ENCODE measurements at regions not wholly inside any gene's neighbourhood (a gene's known extent, or its start where the extent isn't known, plus 50 kb on each side); places are given as distances from the start of the nearest gene placed in this dataset.

GRCh38 chr12:58441483-58441882, 478.8 kb downstream of the LRIG3 start:
- H3K36me3 Mint-ChIP-seq: no peaks in the 10 kb centered on the region
- TF ChIP-seq CTCF (IDR thresholded peaks at IDR 0.05; ENCODE audit: unreplicated experiment): no peak
- no peaks in the 10 kb centered on the region for H3K27me3 Mint-ChIP-seq (ENCODE audit: low read depth)
- DNase-seq (ENCODE audit: low spot score in 2 of 2, unreplicated experiment in 2 of 2): no peak
- no peak overlapping the region for H3K27ac Mint-ChIP-seq
- no peaks in the 10 kb centered on the region for H3K9me3 Mint-ChIP-seq
- H3K4me1 Mint-ChIP-seq: no peaks in the 10 kb centered on the region
- H3K4me3 Mint-ChIP-seq: no peak overlapping the region

DNA sequence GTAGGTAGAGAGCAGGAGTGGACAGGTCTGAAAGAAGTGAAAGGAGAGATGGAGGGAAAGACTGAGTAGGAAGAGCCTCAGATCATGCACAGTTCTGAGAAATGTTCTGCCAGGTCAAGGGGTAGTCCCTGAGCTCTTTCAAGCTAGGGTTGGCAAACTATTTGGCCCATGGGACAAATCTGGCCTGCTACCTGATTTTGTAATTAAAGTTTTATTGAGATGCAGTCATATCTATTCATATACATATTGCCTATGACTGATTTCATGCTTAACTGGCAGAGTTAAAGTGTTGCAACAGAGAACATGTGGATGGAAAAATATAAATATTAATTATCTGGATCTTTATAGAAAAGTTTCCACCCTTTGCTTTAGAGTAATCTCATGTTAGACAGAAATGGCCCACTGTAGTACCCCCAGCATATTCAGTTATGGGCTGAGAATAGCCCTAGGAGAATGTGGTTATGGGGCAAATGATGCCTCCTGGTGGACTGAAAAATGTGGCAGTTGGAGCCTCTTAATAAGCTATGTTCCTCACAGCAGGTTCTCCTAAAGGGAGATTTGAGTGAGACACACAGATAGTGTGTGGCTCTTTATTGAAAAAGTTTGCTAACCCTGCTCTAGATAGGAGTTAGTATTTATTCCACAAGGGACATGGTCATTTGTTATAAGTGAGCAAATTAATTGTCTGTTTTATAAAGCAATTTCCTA, 476.9 kb downstream of the LRIG3 start:
- peak; percentile 29 for TF ChIP-seq CTCF (IDR thresholded peaks at IDR 0.05; ENCODE audit: unreplicated experiment)
- H3K27ac Mint-ChIP-seq: no peak overlapping the region
- no peak overlapping the region for H3K4me3 Mint-ChIP-seq
- no peaks in the 10 kb centered on the region for H3K9me3 Mint-ChIP-seq
- H3K27me3 Mint-ChIP-seq (ENCODE audit: low read depth): no peaks in the 10 kb centered on the region
- DNase-seq (ENCODE audit: low spot score in 2 of 2, unreplicated experiment in 2 of 2): no peak
- no peaks in the 10 kb centered on the region for H3K4me1 Mint-ChIP-seq
- H3K36me3 Mint-ChIP-seq: no peaks in the 10 kb centered on the region

- Mint-ChIP-seq H3K9me3 (no peaks in the 10 kb centered on the region), H3K27ac (no peak overlapping the region), H3K4me3 (no peak overlapping the region), H3K27me3 (ENCODE audit: low read depth) (no peaks in the 10 kb centered on the region), H3K4me1 (no peaks in the 10 kb centered on the region), H3K36me3 (no peaks in the 10 kb centered on the region)
- TF ChIP-seq CTCF (IDR thresholded peaks at IDR 0.05; ENCODE audit: unreplicated experiment): peak; percentile 19
- no peak for DNase-seq (ENCODE audit: low spot score in 2 of 2, unreplicated experiment in 2 of 2)
Observed at GRCh38 chr12:58443981-58444371, 476.3 kb downstream of the LRIG3 start.

DNA sequence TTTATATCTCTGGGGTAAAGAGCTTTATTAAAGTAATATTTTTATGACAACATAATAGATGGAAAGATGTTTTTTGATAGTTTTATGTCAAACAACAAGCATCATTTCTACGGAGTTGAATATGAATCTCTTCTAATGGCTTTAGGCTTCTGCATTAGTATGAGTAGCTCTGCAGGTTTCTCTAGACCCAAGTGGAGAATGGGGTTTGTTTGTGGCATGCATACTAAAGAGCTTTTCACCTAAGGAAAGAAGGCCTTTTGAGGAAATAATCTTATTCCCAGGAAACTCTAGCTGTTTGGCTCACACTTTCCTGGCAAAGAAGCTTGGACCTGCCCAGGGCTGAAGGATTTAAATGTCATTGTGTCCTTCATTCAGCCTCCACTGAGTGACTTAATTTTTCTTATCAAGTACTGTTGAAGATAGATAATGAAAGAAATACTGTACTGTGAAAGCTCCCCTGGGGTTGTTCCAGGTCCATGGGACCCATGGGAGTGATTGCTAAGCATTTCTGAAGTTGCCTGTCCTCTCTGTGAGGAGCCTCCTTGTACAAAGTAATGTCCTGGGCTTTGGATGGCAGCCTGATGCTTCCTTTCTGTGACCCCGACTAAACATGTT, 469.3 kb downstream of the LRIG3 start:
- Mint-ChIP-seq H3K9me3 (no peaks in the 10 kb centered on the region), H3K27ac (no peak overlapping the region), H3K4me3 (no peak overlapping the region), H3K27me3 (ENCODE audit: low read depth) (no peaks in the 10 kb centered on the region), H3K36me3 (no peaks in the 10 kb centered on the region), H3K4me1 (no peaks in the 10 kb centered on the region)
- no peak for DNase-seq (ENCODE audit: low spot score in 2 of 2, unreplicated experiment in 2 of 2)
- TF ChIP-seq CTCF (IDR thresholded peaks at IDR 0.05; ENCODE audit: unreplicated experiment): no peak

GRCh38 chr12:58452546-58452945, 467.8 kb downstream of the LRIG3 start:
- Mint-ChIP-seq H3K36me3 (no peaks in the 10 kb centered on the region), H3K27me3 (ENCODE audit: low read depth) (no peaks in the 10 kb centered on the region), H3K4me3 (no peak overlapping the region), H3K9me3 (no peaks in the 10 kb centered on the region), H3K27ac (no peak overlapping the region), H3K4me1 (no peaks in the 10 kb centered on the region)
- TF ChIP-seq CTCF (IDR thresholded peaks at IDR 0.05; ENCODE audit: unreplicated experiment): no peak
- no peak for DNase-seq (ENCODE audit: low spot score in 2 of 2, unreplicated experiment in 2 of 2)
